ENCODE measurements at regions not wholly inside any gene's neighbourhood (a gene's known extent, or its start where the extent isn't known, plus 50 kb on each side); places are given as distances from the start of the nearest gene placed in this dataset.

DNA sequence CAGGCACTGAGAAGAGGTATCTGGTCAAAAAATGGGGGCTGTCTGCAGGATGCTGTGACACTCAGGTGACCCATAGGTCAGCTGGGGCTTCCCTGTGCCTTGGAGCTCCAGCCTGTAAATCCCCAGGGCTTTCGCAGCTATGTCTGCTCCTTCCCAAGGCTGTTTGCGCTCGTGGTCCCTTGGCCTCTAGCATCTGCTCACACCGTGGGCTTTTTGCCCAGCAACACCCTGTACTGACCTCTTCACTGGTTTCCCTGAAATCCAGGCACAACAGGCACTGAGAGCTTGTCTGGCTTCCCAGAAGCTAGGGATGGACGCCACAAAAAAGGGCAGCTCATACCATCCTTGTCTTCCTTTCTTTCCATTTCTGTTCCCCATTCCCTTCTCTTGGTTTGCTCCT is 280.3 kb upstream of the HABP2 start:
- TF ChIP-seq, protein P1, sequence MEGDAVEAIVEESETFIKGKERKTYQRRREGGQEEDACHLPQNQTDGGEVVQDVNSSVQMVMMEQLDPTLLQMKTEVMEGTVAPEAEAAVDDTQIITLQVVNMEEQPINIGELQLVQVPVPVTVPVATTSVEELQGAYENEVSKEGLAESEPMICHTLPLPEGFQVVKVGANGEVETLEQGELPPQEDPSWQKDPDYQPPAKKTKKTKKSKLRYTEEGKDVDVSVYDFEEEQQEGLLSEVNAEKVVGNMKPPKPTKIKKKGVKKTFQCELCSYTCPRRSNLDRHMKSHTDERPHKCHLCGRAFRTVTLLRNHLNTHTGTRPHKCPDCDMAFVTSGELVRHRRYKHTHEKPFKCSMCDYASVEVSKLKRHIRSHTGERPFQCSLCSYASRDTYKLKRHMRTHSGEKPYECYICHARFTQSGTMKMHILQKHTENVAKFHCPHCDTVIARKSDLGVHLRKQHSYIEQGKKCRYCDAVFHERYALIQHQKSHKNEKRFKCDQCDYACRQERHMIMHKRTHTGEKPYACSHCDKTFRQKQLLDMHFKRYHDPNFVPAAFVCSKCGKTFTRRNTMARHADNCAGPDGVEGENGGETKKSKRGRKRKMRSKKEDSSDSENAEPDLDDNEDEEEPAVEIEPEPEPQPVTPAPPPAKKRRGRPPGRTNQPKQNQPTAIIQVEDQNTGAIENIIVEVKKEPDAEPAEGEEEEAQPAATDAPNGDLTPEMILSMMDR (conservative IDR thresholded peaks at IDR 0.05), result no peak
- no peak for TF ChIP-seq ZFX (IDR thresholded peaks at IDR 0.05)

Data from C4-2B (cell line).